GM19467 (cell line): ENCODE measurements at regions not wholly inside any gene's neighbourhood (a gene's known extent, or its start where the extent isn't known, plus 50 kb on each side); places are given as distances from the start of the nearest gene placed in this dataset.

Experiments used
- ATAC-seq: cut with Tn5 transposase; IDR thresholded peaks from one replicate; pipeline ENCODE4 v1.9.1; 2021; ENCODE audit warnings: mild to moderate bottlenecking, moderate library complexity; ENCODE audit not compliant: unreplicated experiment

DNA sequence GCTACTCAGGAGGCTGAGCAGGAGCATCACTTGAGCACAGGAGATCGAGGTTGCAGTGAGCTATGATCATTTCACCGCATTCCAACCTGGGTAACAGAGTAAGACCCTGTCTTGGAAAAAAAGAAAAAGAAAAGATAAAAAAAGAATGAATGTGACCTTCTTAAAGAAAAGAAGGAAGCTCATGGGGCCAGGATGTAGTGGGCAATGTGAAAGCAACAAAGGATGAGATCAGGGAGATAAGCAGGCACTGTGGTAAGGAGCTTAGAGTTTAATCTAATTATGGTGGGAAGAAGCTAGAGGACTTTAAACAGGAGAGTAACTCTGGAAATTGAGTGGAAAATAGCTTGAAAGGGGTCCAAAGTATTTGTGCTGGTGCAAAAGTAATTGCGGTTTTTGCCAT is 231.6 kb upstream of the UBE2E2 start:
- no peak for ATAC-seq

DNA sequence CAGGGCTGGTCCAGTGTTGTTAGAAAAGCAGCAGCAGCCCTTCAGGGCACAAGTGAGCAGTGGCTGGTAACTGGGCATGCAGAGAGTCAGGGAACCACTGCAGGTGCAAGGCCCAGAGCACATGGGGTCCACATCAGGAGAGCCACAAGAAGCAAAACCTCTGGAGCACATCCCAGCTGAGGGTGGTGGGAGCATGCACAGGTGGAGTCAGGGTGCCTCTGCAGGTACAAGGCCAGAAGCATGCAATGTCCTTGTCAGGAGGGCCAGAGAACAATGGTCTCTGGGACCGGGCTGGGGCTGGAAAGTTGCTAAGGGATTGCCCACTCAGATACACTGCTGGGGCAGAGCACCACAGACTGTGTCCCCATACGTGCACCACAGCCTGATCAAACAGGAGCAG is 226.1 kb upstream of the UBE2E2 start:
- ATAC-seq: no peak

DNA sequence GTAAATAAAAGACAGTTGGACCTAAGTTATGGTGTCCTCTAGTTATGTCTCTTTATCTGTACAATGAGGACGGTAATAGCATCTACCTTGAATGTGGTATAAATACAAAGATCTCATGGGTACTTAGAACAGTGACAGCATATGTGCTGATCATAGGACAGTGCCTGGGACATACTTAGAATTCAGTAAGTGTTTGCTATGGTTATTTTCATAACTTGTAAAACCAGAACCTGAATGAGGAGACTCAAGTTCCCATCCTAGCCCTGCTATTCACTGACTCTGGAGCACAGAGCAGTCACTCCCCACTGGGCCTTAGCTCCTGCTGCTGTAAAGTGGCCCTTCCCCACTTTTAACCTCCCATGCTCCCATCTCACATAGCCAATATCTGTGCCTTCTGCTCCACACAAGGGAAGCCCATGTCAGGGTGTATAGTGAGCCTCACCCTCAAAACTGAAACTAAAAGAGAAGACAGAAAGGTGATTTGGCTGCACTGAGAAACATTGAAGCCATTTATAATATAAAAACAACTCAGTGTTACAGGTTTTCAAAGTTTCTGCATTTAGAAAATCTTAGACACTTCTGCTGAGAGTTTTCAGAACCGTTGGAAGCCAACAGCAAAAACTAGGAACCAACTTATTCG is 225.4 kb upstream of the UBE2E2 start:
- ATAC-seq: peak; percentile 78

DNA sequence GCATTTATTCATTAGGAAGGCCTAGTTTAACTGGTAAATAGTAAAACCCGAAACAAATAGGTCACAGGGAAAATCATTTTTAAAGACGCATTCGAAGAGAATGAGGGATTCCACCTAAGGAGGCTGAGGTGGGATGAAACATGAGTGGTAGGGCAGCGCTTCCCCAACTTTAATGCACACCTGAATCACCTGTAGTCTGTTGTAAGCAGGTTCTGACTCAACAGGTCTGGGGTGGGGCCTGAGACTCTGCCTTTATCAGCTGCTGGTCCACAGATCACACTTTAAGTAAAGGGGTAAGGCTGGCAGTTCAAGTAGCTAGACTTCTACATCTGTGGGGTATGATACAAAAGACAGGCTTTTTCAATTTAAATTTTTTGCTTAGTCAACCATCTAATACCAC is 223.5 kb upstream of the UBE2E2 start:
- no peak for ATAC-seq

DNA sequence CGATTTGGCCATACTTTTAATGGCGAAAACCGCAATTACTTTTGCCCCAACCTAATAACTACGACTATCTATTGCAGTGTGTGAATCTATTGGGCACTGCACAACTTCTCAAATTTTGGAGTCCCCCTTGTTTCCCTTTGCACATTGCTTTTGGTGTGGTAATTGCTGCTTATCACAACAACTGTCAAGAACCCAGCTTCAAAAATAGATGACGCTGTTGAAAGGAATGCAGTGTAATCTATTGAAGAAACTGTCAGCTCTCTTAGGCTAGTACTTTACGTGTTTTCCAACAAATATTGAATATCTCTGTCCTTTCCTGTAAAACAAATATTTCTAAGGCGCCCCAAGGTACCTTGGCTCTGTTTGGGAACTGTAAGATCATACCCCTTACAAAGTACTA is 222.8 kb upstream of the UBE2E2 start:
- ATAC-seq: no peak

DNA sequence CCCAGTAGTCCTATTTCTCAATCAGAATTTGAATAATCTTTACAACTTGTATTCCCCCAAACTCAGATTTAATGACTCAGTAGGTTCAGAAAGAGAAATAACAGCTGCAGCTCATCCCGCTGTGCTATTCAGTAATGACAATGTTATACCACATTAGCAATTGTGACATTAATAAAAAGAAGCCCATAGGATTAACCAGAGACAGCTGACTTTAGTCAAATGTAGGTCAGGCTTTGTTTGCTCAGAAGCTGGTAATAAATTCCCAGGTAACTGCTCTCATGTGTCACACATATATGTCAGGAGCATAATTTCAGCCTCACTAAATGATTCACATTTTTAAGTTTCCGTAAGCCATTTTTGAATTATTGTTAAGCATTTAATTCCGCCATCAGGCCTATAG is 222.0 kb upstream of the UBE2E2 start:
- ATAC-seq: no peak

DNA sequence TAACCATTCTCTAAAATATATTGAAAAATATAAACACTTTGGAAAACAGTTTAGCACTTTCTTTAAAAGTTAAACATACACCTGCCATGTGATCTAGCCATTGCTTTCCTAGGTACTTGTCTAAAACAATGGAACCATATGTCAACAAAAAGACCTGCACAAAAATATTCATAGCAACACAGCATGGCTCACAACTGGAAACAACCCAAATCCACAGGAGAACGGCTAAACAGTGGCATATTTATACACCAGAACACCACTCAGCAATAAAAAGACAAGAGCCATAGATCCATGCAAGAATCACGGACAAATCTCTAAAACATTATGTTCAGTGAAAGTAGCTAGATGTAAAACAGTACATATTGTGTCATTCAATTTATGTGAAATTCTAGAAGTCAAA is 221.3 kb upstream of the UBE2E2 start:
- ATAC-seq: no peak

DNA sequence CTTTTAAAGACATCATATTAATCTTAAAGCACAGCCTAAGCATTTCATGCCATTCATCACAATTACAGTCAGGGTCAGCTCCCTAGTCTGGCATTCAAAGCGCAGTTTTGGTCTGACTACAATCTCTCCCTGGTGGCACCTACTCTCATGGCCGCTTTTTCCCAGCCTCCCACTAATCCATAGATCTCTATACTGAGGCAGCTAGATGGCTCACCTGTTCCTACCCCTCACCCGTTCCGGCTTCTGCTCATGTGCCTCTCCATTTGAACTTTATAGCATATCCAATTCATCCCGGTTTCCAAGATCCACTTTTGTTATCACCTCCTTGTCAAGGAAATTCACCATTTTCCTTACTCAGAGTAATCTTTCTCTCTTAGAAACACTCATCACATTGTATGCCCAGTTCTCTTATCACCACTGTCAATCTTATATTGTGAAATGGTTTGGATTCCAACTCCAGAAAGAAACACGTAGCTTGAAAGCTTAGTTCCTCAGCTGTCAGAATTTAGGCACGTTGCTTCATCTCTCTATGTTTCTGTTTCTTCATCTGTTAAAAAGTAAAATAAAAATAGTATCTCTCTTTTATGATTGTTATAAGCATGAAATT is 220.0 kb upstream of the UBE2E2 start:
- ATAC-seq: no peak

DNA sequence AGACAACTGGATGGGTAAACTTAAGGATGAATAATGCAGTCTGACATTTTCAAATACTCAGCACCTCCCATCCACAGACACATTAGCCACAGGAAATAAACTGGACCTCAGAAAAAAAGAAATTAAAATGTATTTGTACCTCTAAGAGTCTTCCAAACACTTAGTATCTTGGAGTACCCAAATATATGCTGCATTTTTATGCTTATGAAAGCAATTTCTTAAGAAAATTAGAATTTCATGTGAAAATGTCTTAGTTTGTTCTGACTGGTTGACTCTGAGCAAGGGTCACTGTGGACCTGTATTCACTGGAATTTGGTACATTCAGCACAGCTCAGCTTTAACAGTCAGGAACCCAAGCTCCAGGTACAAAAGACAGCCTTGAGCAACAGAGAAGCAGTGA is 216.2 kb upstream of the UBE2E2 start:
- ATAC-seq: no peak

DNA sequence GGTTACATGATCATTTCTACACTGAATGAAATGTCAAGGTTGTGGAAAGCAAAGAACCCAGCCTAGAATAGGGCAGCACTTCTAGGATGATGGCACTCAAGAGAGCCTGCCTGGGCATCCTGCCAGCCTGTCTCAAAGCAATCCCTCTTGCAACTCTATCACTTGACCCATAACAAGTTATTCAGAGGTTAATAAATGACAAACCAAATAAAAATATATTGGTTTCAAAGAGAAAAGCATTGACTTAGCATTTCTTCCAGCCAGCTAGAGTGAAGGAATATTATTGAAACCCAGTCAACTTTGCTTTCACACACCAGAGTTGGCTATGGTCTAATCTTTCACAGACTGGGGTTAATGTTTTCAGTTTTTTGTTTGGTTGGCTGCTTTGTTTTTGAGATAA is 214.6 kb upstream of the UBE2E2 start:
- ATAC-seq: no peak

DNA sequence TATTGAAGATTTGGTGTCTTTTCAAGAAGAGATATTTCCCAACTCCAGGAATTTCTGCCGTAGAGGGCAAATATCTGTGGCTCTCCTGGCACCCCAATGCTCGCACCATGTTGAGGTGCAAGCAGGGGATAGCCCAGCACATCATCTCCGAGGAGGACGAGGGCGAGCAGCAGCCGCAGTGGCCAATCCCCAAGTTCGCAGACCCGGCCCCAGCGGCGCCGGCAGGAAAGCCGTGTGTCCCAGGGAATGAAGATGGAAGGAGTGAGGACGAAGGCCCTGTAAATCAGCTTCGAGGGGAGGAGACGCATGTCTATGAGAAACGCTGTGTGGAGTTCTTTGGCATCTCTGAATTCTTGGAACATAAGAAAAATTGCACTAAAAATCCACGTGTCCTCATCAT is 213.4 kb upstream of the UBE2E2 start:
- no peak for ATAC-seq

DNA sequence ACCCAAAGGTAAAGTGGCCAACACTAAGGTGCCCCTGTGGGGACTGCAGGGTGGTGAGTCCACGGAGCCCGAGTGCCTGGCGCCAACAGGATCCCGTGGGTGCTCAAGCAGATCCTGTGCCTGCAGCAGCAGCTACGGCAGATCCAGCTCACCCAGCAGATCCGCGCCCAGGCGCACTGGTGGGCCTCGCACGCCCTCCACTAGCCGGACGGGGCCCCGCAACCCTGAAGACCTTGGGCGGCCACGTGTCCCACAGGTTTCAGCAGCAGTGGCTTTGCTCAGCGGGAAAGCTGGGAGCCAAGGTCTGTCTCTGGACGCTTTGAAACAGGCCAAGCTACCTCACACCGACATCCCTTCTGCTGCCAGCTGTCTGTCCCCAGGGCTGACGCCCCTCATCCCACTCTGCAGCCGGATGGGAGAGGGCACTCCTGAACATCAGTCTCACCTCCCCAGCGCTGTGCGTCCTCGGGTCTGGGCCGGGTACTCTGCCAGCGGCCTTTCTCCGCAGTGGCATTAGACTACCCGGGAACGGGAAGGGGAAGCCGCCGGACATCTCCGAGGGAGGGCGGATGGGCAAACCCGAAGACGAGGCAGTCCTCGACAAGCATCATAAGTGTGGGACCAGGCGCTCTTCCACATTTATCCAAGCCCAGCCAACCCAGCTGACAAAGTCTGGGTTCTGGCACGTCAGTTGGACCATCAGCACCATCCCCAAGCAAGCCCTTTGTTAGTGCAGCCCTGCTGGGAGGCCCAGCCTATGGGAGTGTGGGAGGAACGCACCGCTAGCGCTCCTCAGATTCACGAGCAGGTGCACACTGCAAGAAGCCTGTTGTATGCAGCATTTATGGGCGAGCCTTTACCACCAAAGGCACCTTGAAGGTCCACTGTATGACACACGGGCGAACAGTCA is 212.6 kb upstream of the UBE2E2 start:
- no peak for ATAC-seq

DNA sequence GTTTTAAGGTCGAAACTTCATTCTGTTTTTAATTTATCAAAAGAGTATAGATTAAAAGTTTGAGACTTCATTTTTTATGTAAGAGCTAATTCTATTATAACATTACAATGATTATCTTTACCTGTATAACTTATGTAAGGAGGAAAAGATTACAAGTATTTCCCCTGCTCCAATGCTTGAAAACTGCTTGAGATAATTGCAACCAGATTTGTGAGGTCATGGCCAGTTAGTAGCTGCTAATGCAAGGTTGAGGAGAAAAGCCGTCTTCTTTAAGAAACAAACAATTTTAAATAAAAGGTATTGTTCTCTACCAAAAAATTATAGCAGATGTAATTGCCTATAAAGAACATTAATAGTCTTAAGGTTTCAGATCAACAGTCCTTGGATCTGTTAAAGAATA is 208.3 kb upstream of the UBE2E2 start:
- ATAC-seq: no peak

DNA sequence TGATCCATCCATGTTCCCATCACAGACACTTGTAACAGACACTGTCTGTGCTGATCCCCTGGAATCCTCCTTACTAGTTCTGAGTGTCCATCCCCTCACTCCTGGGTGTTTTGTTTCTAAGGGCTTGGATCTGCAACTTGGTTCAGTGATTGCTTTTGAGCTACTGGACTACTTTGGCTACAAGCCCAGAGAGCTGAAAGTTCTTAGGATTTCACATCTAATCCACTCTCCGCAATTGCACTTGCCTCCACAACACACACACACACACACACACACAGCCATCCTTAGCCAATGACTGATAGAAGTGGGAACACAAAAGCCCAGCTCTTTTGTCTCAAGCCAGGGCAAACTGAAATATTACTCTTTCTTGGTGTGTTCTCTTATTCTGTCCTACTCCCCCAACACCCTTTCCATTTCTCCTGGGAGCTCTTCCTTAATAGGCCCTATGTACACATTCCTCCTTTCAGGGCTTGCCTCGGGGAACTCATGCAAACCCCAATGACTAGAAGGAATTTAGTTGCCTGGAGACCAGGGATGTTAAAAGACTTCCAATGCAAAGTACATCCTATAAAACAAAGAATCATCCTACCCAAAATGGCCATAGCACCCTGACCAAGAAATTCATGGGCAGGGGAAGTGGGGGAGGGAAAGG is 206.1 kb upstream of the UBE2E2 start:
- ATAC-seq: no peak

DNA sequence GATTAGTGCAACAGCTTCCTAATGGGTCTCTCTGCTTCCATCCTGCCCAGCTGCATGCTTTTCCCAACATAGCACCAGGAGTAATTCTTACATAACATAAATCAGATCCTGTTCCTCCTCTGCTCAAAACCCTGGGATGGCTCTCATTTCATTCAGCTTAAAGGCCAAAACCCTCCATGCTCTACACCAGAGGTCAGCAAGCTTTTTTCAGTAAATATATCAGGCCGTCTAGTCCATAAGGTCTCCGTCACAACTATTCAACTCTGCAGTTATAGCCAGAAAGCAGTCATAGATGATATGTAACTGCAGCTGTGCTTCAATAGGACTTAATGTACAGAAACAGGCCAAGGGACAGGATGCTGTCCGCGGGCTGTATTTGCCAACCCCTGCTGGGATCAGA is 202.8 kb upstream of the UBE2E2 start:
- no peak for ATAC-seq

DNA sequence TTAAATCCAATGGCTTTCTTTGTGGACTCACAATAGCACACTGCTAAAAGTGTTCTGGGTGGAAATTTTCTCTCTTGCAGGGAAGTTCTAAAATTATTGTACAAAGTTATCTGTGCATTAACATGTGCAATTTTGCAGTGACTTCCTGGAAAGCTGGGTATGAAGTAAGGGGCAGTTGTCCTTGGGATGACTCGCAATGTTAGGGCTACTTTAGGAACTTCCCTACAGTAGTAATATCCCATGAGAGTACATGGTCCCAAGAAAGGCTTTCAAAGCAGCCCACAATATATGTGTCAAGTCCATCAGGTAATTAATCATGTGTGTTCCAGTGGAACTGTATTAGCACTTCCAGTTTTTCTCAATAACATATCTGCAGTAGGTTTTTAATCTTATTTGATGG is 201.0 kb upstream of the UBE2E2 start:
- no peak for ATAC-seq

DNA sequence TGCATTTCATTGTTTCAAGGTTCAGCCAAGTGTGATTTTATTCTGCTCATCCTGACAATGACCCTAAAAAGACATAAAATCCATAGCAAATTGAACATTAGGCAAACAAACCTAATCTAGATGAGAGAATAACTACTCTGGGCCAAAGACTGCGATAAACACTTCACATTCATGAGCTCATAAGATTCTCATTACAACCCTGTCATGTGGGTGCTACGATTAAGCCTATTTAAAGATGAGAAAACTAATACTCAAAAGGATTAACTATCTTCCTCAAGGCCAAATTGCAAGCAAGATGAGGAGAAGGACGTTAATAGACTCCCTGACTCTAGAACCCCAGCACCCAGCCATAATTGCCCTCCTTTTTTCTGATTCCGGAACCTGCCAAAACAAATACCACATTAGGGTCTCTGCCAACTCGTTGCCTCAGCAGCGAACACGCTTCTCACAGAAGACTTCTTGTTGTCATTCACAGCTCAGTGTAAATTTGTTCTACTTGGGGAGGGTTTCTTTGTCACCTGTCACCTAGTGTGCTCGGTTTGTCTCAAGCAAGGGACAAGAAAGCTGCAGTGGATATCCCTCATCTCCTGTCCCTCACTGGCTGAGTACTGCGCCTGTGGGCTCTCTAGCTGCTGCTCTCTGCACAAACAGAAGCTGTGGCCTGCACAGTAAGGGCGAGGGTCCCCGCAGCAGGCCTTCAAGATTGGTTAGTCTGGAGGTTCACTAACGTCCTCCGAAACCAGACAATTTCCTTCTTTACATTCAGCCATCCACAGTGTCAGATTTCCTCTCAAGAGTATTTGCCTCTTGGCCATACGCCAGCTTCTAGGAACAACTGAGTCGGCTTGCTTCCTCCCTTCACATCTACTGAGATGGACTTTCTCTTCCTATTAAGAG is 200.0 kb upstream of the UBE2E2 start:
- no peak for ATAC-seq

DNA sequence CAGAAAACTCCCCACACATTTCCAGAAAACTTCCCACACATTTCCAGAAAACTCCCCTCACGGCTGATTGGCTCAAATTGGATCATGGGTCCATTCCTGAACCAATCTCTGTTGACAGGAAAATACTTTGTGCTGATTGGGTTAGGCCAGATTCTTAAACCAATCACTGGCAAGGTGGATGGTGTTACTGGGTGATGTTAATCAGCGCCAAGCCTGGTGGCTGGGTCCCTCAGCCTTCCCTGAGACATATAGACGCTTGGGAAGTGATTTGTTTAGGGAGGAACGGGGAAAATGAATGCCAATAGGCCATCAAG is 199.4 kb upstream of the UBE2E2 start:
- no peak for ATAC-seq

DNA sequence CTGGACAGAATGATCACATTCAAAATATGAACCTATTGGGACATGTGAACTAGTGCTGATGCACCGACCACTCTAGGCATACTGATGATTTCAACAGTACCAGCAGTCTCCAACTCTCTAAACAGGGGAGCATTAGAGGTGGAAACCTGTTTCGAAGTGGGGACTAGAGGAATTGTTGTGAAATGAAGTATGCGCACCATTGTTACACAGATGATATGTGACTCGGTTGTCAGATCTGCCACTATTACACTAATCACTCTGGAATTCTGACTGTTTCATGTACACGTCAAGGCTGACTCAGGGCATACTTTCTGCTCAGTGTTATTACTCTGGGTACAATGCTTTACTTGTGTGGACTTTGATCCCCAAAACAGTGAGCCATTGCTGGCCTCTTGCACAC is 198.2 kb upstream of the UBE2E2 start:
- no peak for ATAC-seq

DNA sequence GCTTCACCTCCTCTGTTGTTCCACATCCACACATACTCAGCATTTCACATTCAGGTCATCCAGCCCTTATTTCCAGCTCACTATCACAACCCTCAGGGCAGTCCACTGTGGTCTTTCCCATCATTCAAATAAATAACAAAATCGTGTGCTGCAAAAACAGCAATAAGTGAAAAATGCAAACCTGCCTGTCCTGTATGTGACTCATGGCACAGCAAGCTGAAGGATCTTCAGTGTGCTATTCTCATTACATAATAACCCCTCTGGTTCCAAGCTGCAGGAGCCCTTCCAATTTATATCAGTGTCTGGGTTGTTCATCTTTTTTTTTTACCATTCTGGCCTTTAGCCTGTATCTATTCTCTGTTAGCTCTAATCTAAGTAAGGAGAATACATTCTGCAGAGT is 185.3 kb upstream of the UBE2E2 start:
- ATAC-seq: no peak
